ENCODE measurements at regions not wholly inside any gene's neighbourhood (a gene's known extent, or its start where the extent isn't known, plus 50 kb on each side); places are given as distances from the start of the nearest gene placed in this dataset.

DNA sequence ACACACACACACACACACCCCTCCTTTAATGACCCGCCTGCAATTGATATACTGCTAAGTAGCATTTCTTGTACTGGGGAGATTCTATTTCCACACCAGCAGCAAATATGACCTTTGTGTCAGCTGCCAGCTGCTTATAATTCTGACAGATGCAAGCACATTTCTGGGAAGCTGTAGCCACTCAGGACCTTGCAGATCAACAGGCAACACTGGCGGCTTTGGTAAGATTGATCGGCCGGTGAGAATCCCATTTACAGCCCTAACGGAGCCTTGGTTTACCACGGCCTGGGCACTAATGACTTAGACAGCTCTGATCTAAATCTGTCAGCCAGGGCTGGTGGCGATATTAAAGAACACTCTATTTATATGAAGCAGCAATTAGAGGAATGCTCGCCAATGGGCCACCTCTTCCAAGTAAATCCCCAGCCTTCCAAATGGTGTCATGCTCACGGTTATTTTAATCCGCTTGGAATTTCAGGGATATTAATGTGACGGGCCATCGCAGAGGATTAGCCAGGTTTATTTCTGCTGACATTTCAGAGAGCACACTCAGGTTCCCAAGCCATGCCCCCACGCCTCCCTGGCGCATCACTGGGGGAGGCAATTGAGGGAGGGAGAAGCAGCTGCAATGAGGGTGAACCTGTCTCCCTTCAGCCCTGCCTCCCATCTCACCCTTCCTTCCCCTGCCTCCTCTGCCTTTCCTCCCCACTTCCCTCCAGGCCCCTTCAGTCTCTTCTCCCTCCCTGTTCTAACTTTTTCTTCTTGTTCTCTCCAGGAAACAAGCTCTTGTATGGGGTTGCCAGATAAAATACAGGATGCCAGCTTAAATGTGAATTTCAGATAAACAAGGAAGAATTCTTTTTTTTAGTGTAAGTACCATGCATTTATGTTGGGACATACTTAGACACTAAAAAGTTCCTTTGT is 287.0 kb downstream of the TLE3 start (continued):
- TF ChIP-seq ELF1 (IDR thresholded peaks at IDR 0.05), result no peak
- TF ChIP-seq, protein P1, sequence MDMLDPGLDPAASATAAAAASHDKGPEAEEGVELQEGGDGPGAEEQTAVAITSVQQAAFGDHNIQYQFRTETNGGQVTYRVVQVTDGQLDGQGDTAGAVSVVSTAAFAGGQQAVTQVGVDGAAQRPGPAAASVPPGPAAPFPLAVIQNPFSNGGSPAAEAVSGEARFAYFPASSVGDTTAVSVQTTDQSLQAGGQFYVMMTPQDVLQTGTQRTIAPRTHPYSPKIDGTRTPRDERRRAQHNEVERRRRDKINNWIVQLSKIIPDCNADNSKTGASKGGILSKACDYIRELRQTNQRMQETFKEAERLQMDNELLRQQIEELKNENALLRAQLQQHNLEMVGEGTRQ (IDR thresholded peaks at IDR 0.05; ENCODE audit: borderline replicate concordance, low read depth, low read length), result no peak

DNA sequence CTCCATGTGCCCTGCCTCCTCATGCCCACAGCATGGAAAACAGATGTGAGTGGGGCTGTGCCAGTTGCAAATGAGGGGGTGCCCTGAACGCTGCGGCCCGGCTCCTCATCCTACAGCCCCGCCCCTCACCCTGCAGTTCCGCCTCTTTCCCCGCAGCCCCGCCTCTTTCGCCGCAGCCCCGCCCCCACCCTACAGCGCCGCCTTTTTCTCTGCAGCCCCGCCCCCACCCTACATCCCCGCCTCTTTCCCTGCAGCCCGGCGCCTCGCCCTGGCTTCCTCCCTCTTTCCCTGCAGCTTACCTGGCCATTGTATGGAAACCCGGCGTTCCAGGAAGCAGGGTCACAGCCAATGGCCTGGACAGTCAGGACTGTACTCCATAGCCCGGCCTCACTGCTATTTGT is 284.9 kb downstream of the TLE3 start:
- Histone ChIP-seq H3K9ac (no peak overlapping the region), H3K79me2 (ENCODE audit: insufficient read depth) (no peaks in the 10 kb centered on the region), H3K27me3 (ENCODE audit: insufficient read depth) (peaks cover 8% of the 10 kb centered on the region; the same call in 1 of the 2 replicates), H3K4me3 (ENCODE audit: low read depth in 2 of 2, low read length in 1 of 2) (no peak overlapping the region), H3K4me1 (ENCODE audit: control insufficient read depth in 1 of 2, insufficient read depth in 2 of 2, low read depth in 1 of 2, low read length in 1 of 2) (peaks cover 0 to 9% of the 10 kb centered on the region in 2 experiments; a peak in 1 of 4 replicates), H3K27ac (ENCODE audit: low read depth in 2 of 2, low read length in 1 of 2) (no peak overlapping the region), H3K4me2 (no peak overlapping the region), H4K20me1 (ENCODE audit: insufficient read depth) (no peaks in the 10 kb centered on the region), H3K9me3 (no peaks in the 10 kb centered on the region), H3K9me2 (no peaks in the 10 kb centered on the region), H3F3A (replicated peaks; ENCODE audit: insufficient read depth) (no peaks in the 10 kb centered on the region), H3K36me3 (replicated peaks in 1 of 2; ENCODE audit: control insufficient read depth in 1 of 2, insufficient read depth in 2 of 2, low read length in 1 of 2) (no peaks in the 10 kb centered on the region), H2AFZ (ENCODE audit: low read depth) (no peak overlapping the region)
- WGBS (ENCODE audit: low lambda C conversion rate), result 89% methylated on average over 20 of the region's 20 CpGs
- ChIA-PET CTCF (no interaction called here), POLR2A (no interaction called here)
- DNase-seq, result peak; percentile 63
- TF ChIP-seq CHD2 (IDR thresholded peaks at IDR 0.05; ENCODE audit: low read length, partially characterized antibody) (no peak), MXI1 (IDR thresholded peaks at IDR 0.05; ENCODE audit: low read depth, low read length) (peak; percentile 30; the same call in 1 of the 2 replicates)

DNA sequence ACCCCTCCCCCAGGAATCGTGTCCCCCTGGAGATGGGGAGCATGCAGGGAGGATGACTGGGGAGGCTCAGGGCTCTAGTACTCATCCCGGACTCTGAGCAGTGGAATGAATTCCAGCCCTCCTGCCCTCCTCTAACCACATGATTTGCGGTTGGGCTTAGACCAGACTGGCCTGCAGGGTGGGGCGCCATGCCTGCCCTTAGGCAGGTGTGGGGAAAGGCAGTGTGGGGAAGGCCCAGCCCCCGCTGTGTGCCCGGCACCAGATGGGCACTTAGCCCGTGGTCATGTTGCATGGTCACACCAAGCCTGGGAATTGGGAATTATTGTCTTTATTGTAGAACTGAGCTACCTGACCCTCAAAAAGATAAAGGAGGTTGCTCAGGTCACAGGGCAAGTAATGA is 283.8 kb downstream of the TLE3 start:
- H3K9me2 ChIP-seq, result no peaks in the 10 kb centered on the region
- WGBS (ENCODE audit: low lambda C conversion rate), result 78% methylated on average over 6 of the region's 7 CpGs
- no peak overlapping the region for H3K27ac ChIP-seq (ENCODE audit: low read depth in 2 of 2, low read length in 1 of 2)
- peaks cover 0 to 9% of the 10 kb centered on the region in 2 experiments; a peak in 1 of 4 replicates for H3K4me1 ChIP-seq (ENCODE audit: control insufficient read depth in 1 of 2, insufficient read depth in 2 of 2, low read depth in 1 of 2, low read length in 1 of 2)
- H3K36me3 ChIP-seq (replicated peaks in 1 of 2; ENCODE audit: control insufficient read depth in 1 of 2, insufficient read depth in 2 of 2, low read length in 1 of 2), result no peaks in the 10 kb centered on the region
- H3F3A ChIP-seq (replicated peaks; ENCODE audit: insufficient read depth), result no peaks in the 10 kb centered on the region
- H3K4me3 ChIP-seq (ENCODE audit: low read depth in 2 of 2, low read length in 1 of 2), result no peak overlapping the region
- CTCF ChIA-PET, result interaction anchor here (1.2 to 1.5 kb wide), 2 partner anchors 18 to 50 kb away, joined by 3 read pairs; no protein-coding TSS in a partner anchor
- H3K4me2 ChIP-seq, result no peak overlapping the region
- H3K79me2 ChIP-seq (ENCODE audit: insufficient read depth), result no peaks in the 10 kb centered on the region
- no peak overlapping the region for H3K9ac ChIP-seq
- no peak for TF ChIP-seq FOXM1 (IDR thresholded peaks at IDR 0.05; ENCODE audit: low read depth)
- no peak for TF ChIP-seq SIN3A (IDR thresholded peaks at IDR 0.05; ENCODE audit: borderline replicate concordance, low read depth, low read length)
- TF ChIP-seq MEF2A (IDR thresholded peaks at IDR 0.05; ENCODE audit: borderline replicate concordance, low read depth), result no peak
- TF ChIP-seq SMC3 (IDR thresholded peaks at IDR 0.05; ENCODE audit: low read depth, low read length), result no peak
- TF ChIP-seq, protein P2, sequence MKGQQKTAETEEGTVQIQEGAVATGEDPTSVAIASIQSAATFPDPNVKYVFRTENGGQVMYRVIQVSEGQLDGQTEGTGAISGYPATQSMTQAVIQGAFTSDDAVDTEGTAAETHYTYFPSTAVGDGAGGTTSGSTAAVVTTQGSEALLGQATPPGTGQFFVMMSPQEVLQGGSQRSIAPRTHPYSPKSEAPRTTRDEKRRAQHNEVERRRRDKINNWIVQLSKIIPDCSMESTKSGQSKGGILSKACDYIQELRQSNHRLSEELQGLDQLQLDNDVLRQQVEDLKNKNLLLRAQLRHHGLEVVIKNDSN (IDR thresholded peaks at IDR 0.05; ENCODE audit: borderline replicate concordance, low read depth), result no peak
- no peak for TF ChIP-seq GABPA (IDR thresholded peaks at IDR 0.05; ENCODE audit: low read depth)
- no peak for TF ChIP-seq FOSL2 (IDR thresholded peaks at IDR 0.05; ENCODE audit: borderline replicate concordance, low read depth)
- no peak for TF ChIP-seq RCOR1 (IDR thresholded peaks at IDR 0.05; ENCODE audit: low read length)
- no peak for TF ChIP-seq NRF1 (IDR thresholded peaks at IDR 0.05; ENCODE audit: low read depth, low read length)
- TF ChIP-seq RFX5 (IDR thresholded peaks at IDR 0.05; ENCODE audit: low read length), result no peak
- no peak overlapping the region for H2AFZ ChIP-seq (ENCODE audit: low read depth)
- H3K27me3 ChIP-seq (ENCODE audit: insufficient read depth), result peaks cover 15% of the 10 kb centered on the region; the same call in 1 of the 2 replicates
- H3K9me3 ChIP-seq, result no peaks in the 10 kb centered on the region
- no peak for DNase-seq
- H4K20me1 ChIP-seq (ENCODE audit: insufficient read depth), result no peaks in the 10 kb centered on the region
- POLR2A ChIA-PET, result no interaction called here

Data from SK-N-SH (cell line).